Skeletal muscle satellite cell (primary cell): ENCODE measurements at regions not wholly inside any gene's neighbourhood (a gene's known extent, or its start where the extent isn't known, plus 50 kb on each side); places are given as distances from the start of the nearest gene placed in this dataset.

Experiments
- H3K27me3 ChIP-seq: 2 replicates; pipeline ENCODE4 v1.7.0; 2013; ENCODE audit warnings: low read length; ENCODE audit not compliant: control insufficient read depth, insufficient read depth
- H3K36me3 ChIP-seq: 2 replicates; pipeline ENCODE4 v1.7.0; 2013; ENCODE audit warnings: mild to moderate bottlenecking, control low read depth, low read length; ENCODE audit not compliant: insufficient read depth
- H3K4me1 ChIP-seq: 2 replicates; pipeline ENCODE4 v1.7.0; 2013; ENCODE audit warnings: low read length; ENCODE audit not compliant: control insufficient read depth, insufficient read depth
- H3K4me2 ChIP-seq: 2 replicates; pipeline ENCODE4 v1.7.0; 2013; ENCODE audit warnings: mild to moderate bottlenecking, low read length
- H3K4me3 ChIP-seq: 2 replicates; pipeline ENCODE4 v1.7.0; 2013; ENCODE audit warnings: low read length
- H3K9ac ChIP-seq: 2 replicates; pipeline ENCODE4 v1.7.0; 2013; ENCODE audit warnings: mild to moderate bottlenecking, low read depth, low read length, moderate library complexity
- H3K9me3 ChIP-seq: replicated peaks from 2 replicates; pipeline ENCODE4 v1.7.0; 2013; ENCODE audit warnings: mild to moderate bottlenecking, control low read depth, low read length

DNA sequence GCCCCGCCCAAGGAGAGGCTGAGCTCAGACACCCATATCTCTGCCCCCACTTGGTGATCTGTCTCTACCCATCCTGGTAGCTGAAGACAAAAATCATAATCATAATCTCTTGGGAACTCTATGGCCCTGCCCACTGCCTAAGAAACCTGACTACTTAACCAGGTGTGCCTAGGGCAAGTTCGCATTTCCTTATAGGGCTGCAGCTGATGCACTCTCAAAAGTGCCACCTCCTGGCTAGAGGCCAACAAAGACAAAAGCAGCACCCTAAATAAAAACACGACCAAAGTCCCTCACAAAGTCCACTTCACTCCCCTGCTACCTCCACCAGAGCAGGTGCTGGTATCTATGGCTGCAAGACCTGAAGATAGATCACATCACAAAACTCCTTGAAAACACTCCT lies 250.4 kb upstream of the SLITRK3 start:
- Histone ChIP-seq H3K4me2 (no peak overlapping the region), H3K4me1 (no peaks in the 10 kb centered on the region), H3K9me3 (peaks cover 7% of the 10 kb centered on the region), H3K36me3 (no peaks in the 10 kb centered on the region), H3K9ac (no peak overlapping the region), H3K27me3 (no peaks in the 10 kb centered on the region), H3K4me3 (no peak overlapping the region)

DNA sequence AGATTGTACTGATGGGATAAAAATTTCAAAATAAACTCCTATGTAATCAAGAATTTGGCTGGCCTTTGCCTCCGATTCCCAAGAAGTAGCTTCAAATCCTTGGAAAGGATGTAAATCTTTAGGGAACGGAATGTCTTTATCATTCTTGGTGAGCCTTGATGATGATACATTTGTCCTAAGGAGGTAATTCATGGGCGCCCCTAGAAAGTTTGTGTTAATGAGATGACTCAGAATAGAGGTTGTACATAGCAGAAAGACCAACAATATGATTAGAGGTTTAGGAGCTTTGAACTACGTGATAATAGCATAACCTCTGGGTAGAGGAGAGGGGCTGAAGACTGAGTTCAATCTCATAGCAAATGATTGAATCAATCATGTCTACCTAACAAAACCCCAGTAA lies 248.6 kb upstream of the SLITRK3 start:
- H3K4me3 ChIP-seq = no peak overlapping the region
- no peaks in the 10 kb centered on the region for H3K27me3 ChIP-seq
- H3K36me3 ChIP-seq = no peaks in the 10 kb centered on the region
- peaks cover 7% of the 10 kb centered on the region for H3K9me3 ChIP-seq
- no peak overlapping the region for H3K9ac ChIP-seq
- no peak overlapping the region for H3K4me2 ChIP-seq
- no peaks in the 10 kb centered on the region for H3K4me1 ChIP-seq

DNA sequence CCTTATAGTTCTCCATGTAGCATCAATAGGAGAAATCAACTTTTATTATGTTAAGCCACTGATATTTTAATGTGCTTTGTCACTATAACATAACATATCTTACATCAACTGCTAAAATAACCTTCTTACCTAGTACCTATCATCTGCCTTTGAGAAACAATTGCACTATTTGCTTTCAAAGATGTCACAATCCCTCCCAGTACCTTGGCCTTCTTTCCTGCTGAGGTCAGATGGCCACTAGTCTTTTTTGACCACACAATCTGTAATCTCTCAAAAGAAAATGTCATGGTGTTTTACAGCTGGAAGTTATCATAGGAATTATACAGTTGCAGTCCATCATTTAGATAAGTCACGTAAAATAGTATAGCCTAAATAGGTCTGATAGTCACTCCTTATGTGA lies 247.5 kb upstream of the SLITRK3 start:
- Histone ChIP-seq H3K36me3 (no peaks in the 10 kb centered on the region), H3K27me3 (no peaks in the 10 kb centered on the region), H3K4me1 (no peaks in the 10 kb centered on the region), H3K4me2 (no peak overlapping the region), H3K9ac (no peak overlapping the region), H3K4me3 (no peak overlapping the region), H3K9me3 (peaks cover 7% of the 10 kb centered on the region)

DNA sequence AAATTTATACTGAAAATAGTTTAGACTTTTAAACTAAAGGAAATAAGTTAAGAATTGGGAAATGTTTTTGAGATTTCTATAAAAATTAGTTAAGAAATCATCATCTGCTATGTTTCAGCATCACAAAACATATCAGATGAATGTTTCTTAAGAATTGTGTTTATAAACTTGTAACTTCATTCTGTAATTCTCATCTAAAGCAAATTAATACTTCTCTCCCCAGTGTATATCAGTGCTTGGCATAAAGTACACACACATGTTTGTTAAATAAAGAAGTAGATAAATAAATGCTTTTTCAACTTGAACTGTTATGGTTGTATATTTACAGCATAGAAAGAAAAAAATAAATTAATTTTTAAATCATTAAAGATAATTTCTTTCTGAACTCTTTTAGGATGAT lies 245.9 kb upstream of the SLITRK3 start:
- H3K36me3 ChIP-seq = no peaks in the 10 kb centered on the region
- H3K4me3 ChIP-seq = no peak overlapping the region
- no peak overlapping the region for H3K4me2 ChIP-seq
- no peak overlapping the region for H3K9ac ChIP-seq
- no peaks in the 10 kb centered on the region for H3K4me1 ChIP-seq
- H3K9me3 ChIP-seq = peaks cover 10% of the 10 kb centered on the region
- no peaks in the 10 kb centered on the region for H3K27me3 ChIP-seq

DNA sequence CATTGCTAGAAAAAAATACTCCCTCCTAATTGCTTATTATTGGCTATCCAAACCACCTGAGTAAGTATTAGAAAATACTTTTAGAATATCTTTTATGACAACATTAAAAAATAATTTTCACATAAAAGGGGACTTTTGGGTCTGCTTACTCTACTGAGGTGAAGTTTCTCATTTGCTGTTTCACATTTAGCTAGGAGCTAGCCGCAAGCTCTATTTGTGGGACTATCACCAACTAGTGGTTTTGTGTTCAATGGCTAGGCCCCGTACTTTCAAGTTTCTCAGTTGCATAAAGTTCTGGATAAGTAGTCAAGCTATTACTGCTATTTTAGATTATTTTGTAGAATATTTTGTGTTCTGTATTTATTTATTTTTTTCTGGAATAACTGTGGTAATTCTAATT lies 244.2 kb upstream of the SLITRK3 start:
- Histone ChIP-seq H3K9me3 (peaks cover 3% of the 10 kb centered on the region), H3K9ac (no peak overlapping the region), H3K27me3 (no peaks in the 10 kb centered on the region), H3K4me3 (no peak overlapping the region), H3K36me3 (no peaks in the 10 kb centered on the region), H3K4me1 (no peaks in the 10 kb centered on the region), H3K4me2 (no peak overlapping the region)

DNA sequence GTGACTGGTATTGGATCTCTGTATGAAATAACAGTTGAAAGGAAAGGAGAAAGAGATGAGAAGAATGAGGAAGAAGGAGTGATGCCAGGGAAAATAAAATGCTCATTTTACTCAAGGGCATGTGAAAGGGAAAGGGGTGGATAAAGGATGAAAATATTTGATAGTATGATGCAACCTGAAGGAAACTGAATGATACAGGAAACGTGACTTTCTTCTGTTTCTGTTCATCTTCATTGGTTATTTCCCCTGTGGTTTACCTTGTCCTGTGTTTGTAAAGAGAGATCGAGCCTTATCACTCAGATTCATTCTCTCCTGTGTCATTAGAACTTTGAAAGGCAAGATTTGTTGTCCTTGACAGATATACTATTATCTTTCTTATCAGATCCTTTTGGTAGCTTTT lies 243.6 kb upstream of the SLITRK3 start:
- H3K4me2 ChIP-seq = no peak overlapping the region
- no peaks in the 10 kb centered on the region for H3K4me1 ChIP-seq
- no peak overlapping the region for H3K9ac ChIP-seq
- peaks cover 3% of the 10 kb centered on the region for H3K9me3 ChIP-seq
- no peak overlapping the region for H3K4me3 ChIP-seq
- H3K27me3 ChIP-seq = no peaks in the 10 kb centered on the region
- no peaks in the 10 kb centered on the region for H3K36me3 ChIP-seq

DNA sequence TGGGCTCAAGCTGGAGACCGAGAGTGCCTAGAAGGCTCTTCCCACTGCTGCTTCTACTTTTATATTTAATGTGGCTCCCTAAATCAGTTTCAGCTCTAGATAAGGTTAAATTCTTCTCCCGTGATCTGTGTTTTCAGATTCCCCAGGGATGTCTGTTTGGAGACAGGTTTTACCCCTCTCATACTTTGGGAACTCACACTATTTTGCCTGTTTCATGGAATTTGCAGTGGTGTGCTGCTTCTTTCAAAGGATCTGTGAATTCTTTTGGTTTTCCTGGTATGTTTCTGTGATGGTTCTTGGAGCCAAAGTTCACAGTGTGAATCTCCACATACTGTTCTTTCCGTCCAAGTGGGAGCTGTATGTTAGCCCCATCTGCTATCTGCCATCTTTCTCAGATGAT lies 238.3 kb upstream of the SLITRK3 start:
- H3K9ac ChIP-seq = no peak overlapping the region
- no peak overlapping the region for H3K4me3 ChIP-seq
- H3K9me3 ChIP-seq = peaks cover 6% of the 10 kb centered on the region
- H3K4me2 ChIP-seq = no peak overlapping the region
- H3K27me3 ChIP-seq = no peaks in the 10 kb centered on the region
- no peaks in the 10 kb centered on the region for H3K36me3 ChIP-seq
- no peaks in the 10 kb centered on the region for H3K4me1 ChIP-seq

DNA sequence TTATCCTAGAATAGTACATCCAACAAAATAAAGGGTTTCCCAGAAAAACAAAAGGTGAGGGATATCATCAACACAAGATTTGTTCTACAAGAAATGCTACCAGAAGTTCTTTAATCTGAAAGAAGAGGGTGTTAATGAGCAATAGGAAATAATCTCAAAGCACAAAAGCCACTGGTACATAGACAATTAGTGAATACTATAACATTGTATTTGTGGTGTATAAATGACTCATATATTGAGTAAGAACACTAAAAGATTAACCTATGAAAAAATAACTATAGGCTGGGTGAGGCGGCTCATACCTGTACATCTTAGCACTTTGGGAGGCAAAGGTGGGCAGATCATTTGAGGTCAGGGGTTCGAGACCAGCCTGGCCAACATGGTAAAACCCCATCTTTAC lies 210.2 kb upstream of the SLITRK3 start:
- Histone ChIP-seq H3K27me3 (no peaks in the 10 kb centered on the region), H3K4me3 (no peak overlapping the region), H3K4me1 (no peaks in the 10 kb centered on the region), H3K36me3 (no peaks in the 10 kb centered on the region), H3K9ac (no peak overlapping the region), H3K4me2 (no peak overlapping the region), H3K9me3 (peaks cover 4% of the 10 kb centered on the region)

DNA sequence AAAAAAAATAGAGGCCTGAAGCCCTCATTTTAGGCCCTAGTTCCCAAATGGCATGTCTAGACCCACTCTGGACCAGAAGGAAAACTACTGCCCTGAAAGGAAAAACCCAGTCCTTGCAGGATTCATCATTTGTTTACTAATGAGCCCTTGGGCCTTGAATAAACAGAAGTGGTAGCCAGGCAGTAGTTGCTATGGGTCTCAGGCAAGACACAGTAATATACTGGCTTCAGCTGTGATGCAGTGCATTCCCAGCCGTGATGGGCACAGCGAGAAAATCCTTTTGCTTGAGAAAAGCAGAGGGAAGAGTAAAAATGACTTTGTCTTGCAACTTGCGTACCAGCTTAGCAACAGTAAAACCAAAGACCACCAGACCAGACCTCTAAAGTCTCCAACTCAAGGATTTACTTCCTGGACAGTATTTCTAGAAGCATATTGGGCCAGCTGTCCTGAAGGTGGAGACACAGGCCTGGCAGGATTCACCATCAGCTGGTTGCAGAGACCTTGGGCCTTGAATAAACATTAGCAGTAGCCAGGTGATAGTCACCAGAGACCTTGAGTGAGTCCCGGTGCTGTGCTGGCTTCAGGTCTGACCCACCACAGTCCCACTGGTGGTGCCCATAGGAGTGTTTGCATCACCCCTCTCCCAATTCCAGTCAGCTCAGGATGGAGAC lies 208.3 kb upstream of the SLITRK3 start:
- Histone ChIP-seq H3K27me3 (no peaks in the 10 kb centered on the region), H3K9ac (no peak overlapping the region)

DNA sequence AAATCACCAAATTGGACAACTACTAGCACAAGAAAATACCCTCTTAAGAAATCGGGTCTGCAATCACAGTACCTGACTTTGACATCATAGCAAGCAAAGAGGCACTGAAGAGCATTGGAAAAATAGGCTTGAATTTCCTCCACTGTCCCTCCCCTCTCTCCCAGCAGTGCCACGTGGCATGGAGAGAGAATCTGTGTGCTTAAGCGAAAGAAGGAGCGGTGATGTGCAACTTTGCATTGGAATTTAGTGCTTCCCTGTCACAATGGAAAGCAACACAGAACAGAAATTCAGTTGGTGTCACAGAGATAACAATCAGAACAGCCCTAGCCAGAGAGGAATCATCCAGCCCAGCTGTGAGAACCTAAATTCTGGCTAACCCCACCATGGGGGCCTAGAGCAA lies 207.5 kb upstream of the SLITRK3 start:
- H3K4me3 ChIP-seq = no peak overlapping the region
- no peak overlapping the region for H3K4me2 ChIP-seq
- H3K9ac ChIP-seq = no peak overlapping the region
- no peaks in the 10 kb centered on the region for H3K4me1 ChIP-seq
- H3K36me3 ChIP-seq = no peaks in the 10 kb centered on the region
- peaks cover 4% of the 10 kb centered on the region for H3K9me3 ChIP-seq
- H3K27me3 ChIP-seq = no peaks in the 10 kb centered on the region

More for the DNA sequence above, 208.3 kb upstream of the SLITRK3 start:
- H3K36me3 ChIP-seq = no peaks in the 10 kb centered on the region
- no peaks in the 10 kb centered on the region for H3K4me1 ChIP-seq
- H3K9me3 ChIP-seq = peaks cover 4% of the 10 kb centered on the region
- H3K4me2 ChIP-seq = no peak overlapping the region
- H3K4me3 ChIP-seq = no peak overlapping the region

DNA sequence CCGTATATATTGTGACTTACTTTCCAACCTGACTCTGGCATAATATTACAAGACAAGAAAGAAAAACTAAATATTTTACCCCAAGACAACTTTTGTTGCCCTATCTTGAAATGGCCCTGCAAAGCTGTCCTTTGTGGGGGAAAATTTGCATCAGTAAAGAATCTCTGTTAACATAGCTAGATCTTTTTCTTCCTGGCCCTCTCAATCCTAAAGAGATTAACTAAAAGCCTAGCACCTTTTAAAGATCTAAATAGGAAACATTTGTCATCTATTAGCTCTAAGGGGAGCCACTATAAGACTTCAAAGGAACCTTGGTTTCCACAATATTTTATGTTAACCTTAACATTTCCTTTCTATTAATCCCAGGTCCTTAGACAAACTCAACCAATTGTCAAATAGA lies 199.0 kb upstream of the SLITRK3 start:
- Histone ChIP-seq H3K27me3 (no peaks in the 10 kb centered on the region), H3K4me3 (no peak overlapping the region), H3K4me1 (no peaks in the 10 kb centered on the region), H3K36me3 (no peaks in the 10 kb centered on the region), H3K4me2 (no peak overlapping the region), H3K9ac (no peak overlapping the region), H3K9me3 (no peaks in the 10 kb centered on the region)

DNA sequence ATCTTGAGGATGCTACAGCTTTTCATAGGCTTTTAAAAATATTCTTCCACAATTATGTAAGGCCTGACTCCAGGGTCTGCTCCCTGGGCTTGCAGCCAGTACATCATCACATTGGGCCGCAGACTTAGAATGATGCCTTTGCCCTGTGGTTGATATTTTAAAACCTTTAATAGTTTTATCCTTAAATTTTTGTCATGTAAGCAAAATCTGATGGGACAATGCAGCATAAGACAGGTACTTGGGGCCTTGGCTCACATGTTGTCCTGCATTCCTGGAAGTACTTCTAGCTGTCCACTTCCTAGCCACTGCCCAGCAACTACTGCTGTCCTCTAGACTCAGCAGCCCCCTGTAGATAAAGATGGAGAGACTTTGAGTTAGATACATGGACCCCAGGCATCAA lies 197.3 kb upstream of the SLITRK3 start:
- no peak overlapping the region for H3K4me2 ChIP-seq
- no peaks in the 10 kb centered on the region for H3K36me3 ChIP-seq
- no peak overlapping the region for H3K9ac ChIP-seq
- no peaks in the 10 kb centered on the region for H3K4me1 ChIP-seq
- no peaks in the 10 kb centered on the region for H3K27me3 ChIP-seq
- H3K4me3 ChIP-seq = no peak overlapping the region
- H3K9me3 ChIP-seq = no peaks in the 10 kb centered on the region
